NCI-H446 (cell line): ENCODE measurements at regions not wholly inside any gene's neighbourhood (a gene's known extent, or its start where the extent isn't known, plus 50 kb on each side); places are given as distances from the start of the nearest gene placed in this dataset.
A peak's percentile ranks its signal among the peaks of the same experiment; 100 is the strongest.

Source experiments
- DNase-seq, 2 experiments: peaks; one replicate each; lab custom pipeline; 2025; lab: John Stamatoyannopoulos, UW

- no peak for DNase-seq
Measured at GRCh38 chr11:82056450-82056849, 677.2 kb downstream of the FAM181B start.

DNA sequence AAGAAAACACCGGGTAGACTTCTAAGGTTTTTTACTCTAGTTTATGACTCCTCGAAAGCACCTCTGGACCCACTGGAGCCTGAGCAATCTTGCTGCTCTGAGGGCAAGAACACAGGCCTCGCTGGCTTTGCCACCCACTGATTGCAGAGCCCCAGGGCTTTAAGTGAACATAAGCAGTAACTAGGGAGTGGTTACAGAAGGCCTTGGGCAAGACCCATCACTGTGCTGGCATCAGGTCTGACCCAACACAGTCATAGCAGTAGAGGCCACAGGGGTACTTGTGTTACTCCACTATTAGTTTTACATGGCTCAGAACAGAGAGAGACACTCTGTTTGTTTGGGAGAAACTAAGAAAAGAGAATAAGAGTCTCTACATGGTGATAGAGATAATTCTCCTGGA lies 684.5 kb downstream of the FAM181B start:
- DNase-seq: no peak

- DNase-seq: no peak
Measured at GRCh38 chr11:82047200-82047599, 686.5 kb downstream of the FAM181B start.

GRCh38 chr11:82046778-82047177 lies 686.9 kb downstream of the FAM181B start:
- no peak for DNase-seq

GRCh38 chr11:82045748-82046457 lies 687.8 kb downstream of the FAM181B start:
- no peak for DNase-seq

- no peak for DNase-seq
Measured at GRCh38 chr11:82043316-82043715, 690.3 kb downstream of the FAM181B start.

GRCh38 chr11:82041764-82042163 lies 691.9 kb downstream of the FAM181B start:
- no peak for DNase-seq

GRCh38 chr11:82038154-82038553 lies 695.5 kb downstream of the FAM181B start:
- DNase-seq: peak in 1 of 2 experiments; percentile 16

GRCh38 chr11:82034527-82034926 lies 699.1 kb downstream of the FAM181B start:
- no peak for DNase-seq

GRCh38 chr11:82027335-82027734 lies 706.3 kb downstream of the FAM181B start:
- peak in 1 of 2 experiments; percentile 11 for DNase-seq

GRCh38 chr11:82024760-82025159 lies 708.9 kb downstream of the FAM181B start:
- no peak for DNase-seq

- no peak for DNase-seq
Measured at GRCh38 chr11:82012276-82012675, 721.4 kb downstream of the FAM181B start.

DNA sequence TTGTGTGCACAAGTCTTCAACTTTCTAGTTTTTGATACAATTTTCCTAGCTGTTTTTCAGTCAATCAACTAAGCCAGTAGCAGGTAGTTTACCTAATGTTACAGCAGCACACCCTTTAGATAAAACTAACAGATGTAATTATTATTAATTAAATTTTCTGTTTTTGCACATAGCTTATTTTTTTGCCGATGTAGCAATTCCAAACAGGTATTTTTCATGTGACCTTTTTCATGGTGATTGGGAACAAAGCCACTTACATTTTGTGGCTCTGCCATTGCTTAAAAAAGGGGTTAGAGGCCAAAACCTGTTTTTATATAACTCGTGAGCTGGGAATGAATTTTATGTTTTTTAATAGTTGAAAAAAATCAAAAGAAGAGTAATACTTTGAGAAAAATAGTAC lies 724.5 kb downstream of the FAM181B start:
- DNase-seq: no peak

DNA sequence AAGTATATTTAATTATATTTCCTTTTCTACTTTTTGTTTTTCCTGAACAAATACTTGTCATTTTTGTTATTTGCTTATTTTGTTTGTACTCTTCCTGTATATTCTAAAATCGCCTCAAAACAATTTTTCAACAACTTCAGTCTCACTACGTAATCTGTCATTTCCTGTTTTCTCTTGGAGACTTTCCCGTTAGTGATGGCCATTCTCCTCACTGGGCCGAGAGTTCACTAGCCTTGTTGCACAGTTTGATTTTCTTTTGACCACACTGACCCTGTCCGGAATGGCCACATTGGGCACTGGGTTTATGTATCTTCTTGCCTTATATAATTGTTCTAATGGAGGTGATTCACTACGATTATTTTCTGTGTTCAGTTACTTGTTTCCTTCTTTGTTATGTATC lies 726.1 kb downstream of the FAM181B start:
- DNase-seq: no peak

- DNase-seq: peak; percentile 68 to 73
Measured at GRCh38 chr11:82004537-82005213, 729.0 kb downstream of the FAM181B start.

- DNase-seq: peak; percentile 79 to 91
Measured at GRCh38 chr11:82003671-82004515, 729.8 kb downstream of the FAM181B start.

DNA sequence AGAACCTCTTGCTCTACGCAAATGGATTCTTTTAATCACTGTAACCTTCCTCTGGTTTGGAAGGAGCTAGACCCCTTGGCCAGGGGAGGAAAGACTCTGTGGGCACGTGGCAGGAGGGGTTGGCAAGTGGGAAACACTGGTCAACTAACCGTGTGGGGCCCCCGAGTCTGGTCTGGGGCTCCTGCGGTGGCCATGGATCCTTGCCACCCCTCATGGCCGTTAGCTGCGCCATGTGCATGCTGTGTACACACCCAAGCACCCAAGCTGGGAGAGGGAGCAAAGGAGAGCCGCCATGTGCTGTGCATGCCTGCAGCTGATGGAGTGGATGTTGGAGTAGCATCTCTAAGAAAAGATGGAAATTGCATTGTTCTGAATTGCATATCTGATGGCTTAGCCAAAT lies 730.6 kb downstream of the FAM181B start:
- DNase-seq: peak in 1 of 2 experiments; percentile 55

GRCh38 chr11:81995889-81996288 lies 737.8 kb downstream of the FAM181B start:
- DNase-seq: peak; percentile 32 to 72

DNA sequence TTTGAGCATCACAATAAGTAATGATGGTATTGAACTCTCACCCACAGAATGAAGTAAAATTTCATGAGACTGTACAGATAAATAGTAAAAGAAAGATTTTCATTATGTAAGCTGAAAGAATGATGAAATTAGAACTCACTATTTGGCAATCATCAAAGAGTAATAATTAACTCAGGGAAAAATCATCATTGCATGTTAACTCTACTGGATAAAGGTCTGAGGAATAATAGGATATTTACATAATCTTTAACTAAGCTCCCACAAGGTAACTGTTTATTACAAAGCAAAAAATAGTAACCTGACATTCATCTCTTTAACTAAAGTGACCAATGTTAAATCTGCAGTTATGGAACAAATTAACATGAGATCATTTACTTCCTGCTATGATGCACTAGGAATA lies 739.9 kb downstream of the FAM181B start:
- DNase-seq: no peak

GRCh38 chr11:81990659-81991443 lies 742.8 kb downstream of the FAM181B start:
- no peak for DNase-seq

- no peak for DNase-seq
Measured at GRCh38 chr11:81989093-81989492, 744.6 kb downstream of the FAM181B start.
